ENCODE measurements at regions not wholly inside any gene's neighbourhood (a gene's known extent, or its start where the extent isn't known, plus 50 kb on each side); places are given as distances from the start of the nearest gene placed in this dataset.
A peak's percentile ranks its signal among the peaks of the same experiment; 100 is the strongest.

- H3K27ac ChIP-seq: no peak overlapping the region
- TF ChIP-seq ZFX (IDR thresholded peaks at IDR 0.05): no peak
- TF ChIP-seq CTCF (conservative IDR thresholded peaks at IDR 0.05): no peak
These were observed 66.1 kb upstream of the SLC39A8 start for GRCh38 chr4:102411408-102411807.

- TF ChIP-seq ZFX (IDR thresholded peaks at IDR 0.05) (no peak), CTCF (conservative IDR thresholded peaks at IDR 0.05) (no peak)
- H3K27ac ChIP-seq: no peak overlapping the region
These were observed 71.5 kb upstream of the SLC39A8 start for GRCh38 chr4:102416765-102417164.

DNA sequence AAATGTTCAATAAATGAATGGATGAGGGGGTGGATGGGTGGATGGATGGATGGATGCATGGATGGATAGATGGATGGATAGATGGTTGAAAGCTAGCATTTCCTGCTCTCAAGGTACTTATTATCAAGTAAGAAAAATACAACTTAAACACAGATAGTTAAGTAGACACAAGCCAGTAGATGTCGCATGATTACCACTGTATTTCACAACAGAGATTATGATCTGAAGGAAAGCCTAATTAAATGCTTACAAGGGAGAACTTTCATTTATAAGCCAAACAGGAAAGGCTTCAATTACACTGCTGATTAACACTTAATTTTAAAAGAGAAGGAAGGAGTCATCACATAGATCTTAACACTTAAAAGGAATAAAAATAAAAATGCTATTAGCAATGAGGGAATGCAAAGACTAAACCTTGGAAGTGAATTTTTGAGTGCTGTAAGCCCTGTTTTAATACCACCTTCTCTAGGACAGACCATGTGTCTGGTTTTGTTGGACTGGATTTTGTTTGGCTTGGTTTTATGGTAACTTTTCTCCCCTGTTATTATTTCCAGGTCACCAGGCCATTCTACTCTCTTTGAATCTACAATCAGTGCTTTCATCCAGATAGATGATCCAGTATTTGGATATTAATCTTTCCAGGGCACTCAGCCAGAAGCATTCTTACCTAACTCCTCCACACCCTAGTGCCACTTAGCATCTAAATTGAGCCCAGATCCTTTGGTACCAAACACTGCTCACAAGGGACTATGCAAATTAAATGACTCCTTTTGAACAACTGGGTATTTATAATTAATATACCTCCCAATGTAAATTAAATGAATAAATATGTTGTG, 75.5 kb upstream of the SLC39A8 start:
- no peak for TF ChIP-seq ZFX (IDR thresholded peaks at IDR 0.05)
- TF ChIP-seq CTCF (conservative IDR thresholded peaks at IDR 0.05): peak; percentile 70
- H3K27ac ChIP-seq: no peak overlapping the region

GRCh38 chr4:102422843-102423242, 77.6 kb upstream of the SLC39A8 start:
- H3K27ac ChIP-seq: no peak overlapping the region
- TF ChIP-seq CTCF (conservative IDR thresholded peaks at IDR 0.05) (no peak), ZFX (IDR thresholded peaks at IDR 0.05) (no peak)

DNA sequence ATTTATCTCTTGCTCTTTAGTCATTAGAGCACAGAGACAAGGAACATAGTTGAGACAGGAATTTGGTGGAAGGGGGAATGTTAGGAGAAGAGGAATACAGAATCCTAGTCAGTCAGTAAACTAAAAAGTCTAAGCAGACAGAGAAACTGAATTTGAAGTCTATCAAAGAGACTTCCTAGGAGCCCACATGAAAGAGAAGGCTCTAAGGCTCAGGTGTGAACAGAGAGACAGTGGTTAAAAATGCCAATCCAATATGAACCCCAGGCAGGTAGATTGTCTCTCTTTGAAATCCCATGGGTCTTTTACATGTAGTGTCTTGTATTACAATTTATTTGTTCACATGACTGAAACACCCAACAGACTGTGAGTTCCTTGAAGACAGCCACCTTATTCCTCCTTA, 77.8 kb upstream of the NFKB1 start:
- TF ChIP-seq ZFX (IDR thresholded peaks at IDR 0.05) (no peak), CTCF (conservative IDR thresholded peaks at IDR 0.05) (no peak)
- H3K27ac ChIP-seq: no peak overlapping the region

DNA sequence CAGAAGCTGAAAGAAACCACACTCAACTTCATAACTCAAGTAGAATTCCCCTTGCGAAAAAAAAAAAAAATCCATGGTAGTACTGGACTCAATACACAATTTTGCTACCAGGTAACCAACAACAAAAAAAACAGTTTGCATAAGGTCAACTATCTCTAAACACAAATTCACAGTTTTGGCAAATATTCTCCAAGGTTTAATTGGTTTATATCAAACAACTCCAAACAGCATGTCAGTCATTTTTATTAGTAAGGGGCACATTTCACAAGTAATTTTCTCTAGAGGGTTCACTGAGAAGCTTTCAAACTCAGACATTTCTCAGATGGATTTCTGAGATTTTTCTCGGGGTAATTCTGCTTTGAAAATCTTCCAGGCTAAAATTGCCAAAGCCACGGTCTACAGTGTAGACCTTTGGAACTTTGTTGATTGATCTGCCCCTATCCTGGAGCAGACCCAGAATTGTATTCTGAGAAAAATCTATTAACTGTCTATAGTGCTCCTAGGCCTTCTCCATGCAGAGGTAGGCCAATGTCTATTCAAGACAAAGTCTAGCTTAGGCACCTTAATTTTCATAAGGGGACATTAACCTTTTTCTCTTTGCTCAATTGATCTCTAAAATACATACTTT, 73.7 kb upstream of the NFKB1 start:
- no peak overlapping the region for H3K27ac ChIP-seq
- TF ChIP-seq CTCF (conservative IDR thresholded peaks at IDR 0.05) (no peak), ZFX (IDR thresholded peaks at IDR 0.05) (no peak)

- no peak overlapping the region for H3K27ac ChIP-seq
- TF ChIP-seq ZFX (IDR thresholded peaks at IDR 0.05) (no peak), CTCF (conservative IDR thresholded peaks at IDR 0.05) (no peak)
These were observed 73.0 kb upstream of the NFKB1 start for GRCh38 chr4:102428122-102428521.
